ENCODE measurements at regions not wholly inside any gene's neighbourhood (a gene's known extent, or its start where the extent isn't known, plus 50 kb on each side); places are given as distances from the start of the nearest gene placed in this dataset.

- no peak for TF ChIP-seq CTCF (IDR thresholded peaks at IDR 0.05; ENCODE audit: low read depth, low read length)
- DNase-seq (ENCODE audit: low read depth in 2 of 2), result no peak
- no peak overlapping the region for H3K4me3 ChIP-seq (replicated peaks in 1 of 2; ENCODE audit: low read depth in 2 of 2, low read length in 2 of 2)
These were observed 573.5 kb downstream of the COL12A1 start for GRCh38 chr6:74632196-74632875.

DNA sequence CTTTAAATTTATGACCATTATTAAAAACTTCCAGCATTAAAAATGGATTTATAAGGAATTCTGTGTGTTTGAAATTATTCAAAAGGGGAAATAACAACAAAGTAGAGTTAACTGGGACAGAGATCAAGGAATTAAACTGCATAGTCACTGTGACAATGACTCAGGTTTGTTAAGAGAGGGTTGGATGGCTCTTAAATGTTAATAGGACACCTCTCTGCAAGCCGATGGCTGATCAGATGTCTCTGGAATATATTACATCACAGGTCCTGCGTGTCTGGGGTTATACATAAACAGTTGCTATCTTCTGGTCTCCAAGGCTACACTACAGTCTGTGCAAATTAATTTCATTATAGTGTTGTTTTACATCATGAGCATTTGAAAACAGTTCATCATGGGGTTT lies 574.3 kb downstream of the COL12A1 start:
- DNase-seq (ENCODE audit: low read depth in 2 of 2), result peak; percentile 13 to 31
- TF ChIP-seq CTCF (IDR thresholded peaks at IDR 0.05; ENCODE audit: low read depth, low read length), result no peak
- H3K4me3 ChIP-seq (replicated peaks in 1 of 2; ENCODE audit: low read depth in 2 of 2, low read length in 2 of 2), result no peak overlapping the region

GRCh38 chr6:74626288-74626687 lies 579.6 kb downstream of the COL12A1 start:
- H3K4me3 ChIP-seq (replicated peaks in 1 of 2; ENCODE audit: low read depth in 2 of 2, low read length in 2 of 2), result no peak overlapping the region
- no peak for DNase-seq (ENCODE audit: low read depth in 2 of 2)
- no peak for TF ChIP-seq CTCF (IDR thresholded peaks at IDR 0.05; ENCODE audit: low read depth, low read length)

DNA sequence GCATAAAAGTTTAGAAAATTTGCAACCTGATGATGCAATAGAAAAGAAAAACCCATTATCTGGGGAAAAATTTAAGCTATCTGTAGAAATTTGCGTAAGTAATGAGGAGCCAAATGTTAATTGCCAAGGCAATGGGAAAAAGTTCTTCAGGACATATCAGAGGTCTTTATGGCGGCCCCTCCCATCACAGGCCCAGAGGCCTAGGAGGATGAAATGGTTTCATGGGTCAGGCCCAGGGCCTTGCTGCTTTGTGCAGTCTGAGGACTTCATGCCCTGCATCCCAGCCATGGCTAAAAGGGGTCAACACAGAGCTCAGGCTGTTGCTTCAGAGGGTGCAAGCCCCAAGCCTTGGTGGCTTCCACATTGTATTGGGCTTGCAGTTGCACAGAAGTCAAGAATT lies 582.8 kb downstream of the COL12A1 start:
- TF ChIP-seq CTCF (IDR thresholded peaks at IDR 0.05; ENCODE audit: low read depth, low read length), result no peak
- H3K4me3 ChIP-seq (replicated peaks in 1 of 2; ENCODE audit: low read depth in 2 of 2, low read length in 2 of 2), result no peak overlapping the region
- no peak for DNase-seq (ENCODE audit: low read depth in 2 of 2)

DNA sequence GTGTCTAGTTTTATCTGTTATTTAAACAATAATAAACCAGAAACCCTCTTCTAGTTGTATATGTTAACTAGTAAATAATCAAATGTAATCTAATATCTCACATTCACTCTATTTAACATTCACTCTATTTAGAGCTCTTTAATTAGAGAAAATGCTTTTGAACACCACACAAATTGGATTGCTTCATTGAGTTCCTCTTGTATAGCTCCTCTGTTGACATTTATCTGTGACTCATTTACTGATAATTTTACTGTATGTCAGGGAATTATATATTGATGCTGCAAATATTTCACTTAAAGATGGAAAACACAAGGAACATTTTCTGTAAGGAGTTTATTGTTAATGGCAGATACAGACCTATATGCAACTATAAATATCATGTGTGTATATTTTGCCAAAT lies 594.6 kb downstream of the COL12A1 start:
- DNase-seq (ENCODE audit: low read depth in 2 of 2), result no peak
- H3K4me3 ChIP-seq (replicated peaks in 1 of 2; ENCODE audit: low read depth in 2 of 2, low read length in 2 of 2), result no peak overlapping the region
- TF ChIP-seq CTCF (IDR thresholded peaks at IDR 0.05; ENCODE audit: low read depth, low read length), result no peak

DNA sequence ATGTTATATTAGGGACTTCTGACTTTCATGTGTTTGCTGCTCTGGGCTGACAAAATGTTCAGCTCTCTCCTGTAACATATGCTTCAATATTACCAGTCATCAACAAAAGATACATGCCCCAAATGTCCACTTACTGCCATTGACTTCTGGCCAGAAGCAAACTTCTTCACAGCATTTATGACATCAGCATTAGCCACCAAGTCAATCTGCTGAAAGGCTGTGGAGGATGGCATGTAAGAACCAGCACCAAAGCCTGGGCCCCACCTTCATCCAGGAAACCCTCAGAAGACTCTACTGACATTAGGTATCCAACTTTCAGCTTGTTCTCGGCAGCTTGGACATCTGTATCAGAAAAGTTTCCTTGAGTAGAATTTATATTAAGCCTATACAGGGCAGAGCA lies 595.5 kb downstream of the COL12A1 start:
- peak in 1 of 2 donors; percentile 41 for DNase-seq (ENCODE audit: low read depth in 2 of 2)
- no peak for TF ChIP-seq CTCF (IDR thresholded peaks at IDR 0.05; ENCODE audit: low read depth, low read length)
- H3K4me3 ChIP-seq (replicated peaks in 1 of 2; ENCODE audit: low read depth in 2 of 2, low read length in 2 of 2), result no peak overlapping the region

- no peak overlapping the region for H3K4me3 ChIP-seq (replicated peaks in 1 of 2; ENCODE audit: low read depth in 2 of 2, low read length in 2 of 2)
- peak; percentile 57 to 73 for DNase-seq (ENCODE audit: low read depth in 2 of 2)
- no peak for TF ChIP-seq CTCF (IDR thresholded peaks at IDR 0.05; ENCODE audit: low read depth, low read length)
These were observed 596.0 kb downstream of the COL12A1 start for GRCh38 chr6:74609871-74610270.
